GM12878 (cell line): ENCODE measurements at regions not wholly inside any gene's neighbourhood (a gene's known extent, or its start where the extent isn't known, plus 50 kb on each side); places are given as distances from the start of the nearest gene placed in this dataset.

Source experiments
- FOXK2 ChIP-seq: fragments of 450-650 bp; IDR thresholded peaks from 2 replicates; pipeline ENCODE4 v1.6.1; 2017; ENCODE audit warnings: mild to moderate bottlenecking, moderate library complexity
- GABPA ChIP-seq: IDR thresholded peaks from 2 replicates; pipeline ENCODE4 v1.6.1; 2014; ENCODE audit warnings: antibody characterized with exemption, low read depth, mild to moderate bottlenecking, inconsistent platforms
- PRDM15 ChIP-seq: fragments of 450-650 bp; formaldehyde crosslinking; IDR thresholded peaks from 2 replicates; pipeline ENCODE4 v1.4.0; 2020; ENCODE audit warnings: mild to moderate bottlenecking, moderate library complexity
- RCOR1 ChIP-seq: conservative IDR thresholded peaks from 2 replicates; pipeline ENCODE4 v1.6.1; 2012; ENCODE audit warnings: low read depth, low read length, improper control_type of control experiment
- REST ChIP-seq: IDR thresholded peaks from 2 replicates; pipeline ENCODE4 v1.6.1; 2012; ENCODE audit warnings: mild to moderate bottlenecking, low read depth, low read length
- SKIL ChIP-seq: fragments of 450-650 bp; IDR thresholded peaks from 2 replicates; pipeline ENCODE4 v1.6.1; 2017; ENCODE audit warnings: mild to moderate bottlenecking, low read depth, inconsistent platforms; ENCODE audit not compliant: poor library complexity, severe bottlenecking
- STAT3 ChIP-seq: IDR thresholded peaks from 2 replicates; pipeline ENCODE4 v1.6.1; 2011; ENCODE audit warnings: low read depth, low read length, improper control_type of control experiment

GRCh38 chr5:56466136-56466816, 233.1 kb upstream of the ANKRD55 start (continued):
- TF ChIP-seq GABPA: no peak
- TF ChIP-seq SKIL: no peak
- TF ChIP-seq RCOR1: no peak
- TF ChIP-seq STAT3: no peak
- no peak for TF ChIP-seq PRDM15 (CRISPR knock-in tag)
- no peak for TF ChIP-seq FOXK2
- TF ChIP-seq REST: no peak
